VCaP (cell line): ENCODE measurements at regions not wholly inside any gene's neighbourhood (a gene's known extent, or its start where the extent isn't known, plus 50 kb on each side); places are given as distances from the start of the nearest gene placed in this dataset.

ENCODE experiments used
- H3K27ac ChIP-seq: fragments of 450-650 bp; 2 replicates; pipeline ENCODE4 v1.5.1; 2017
- TF ChIP-seq, protein P1 (sequence below): fragments of 450-650 bp; conservative IDR thresholded peaks from 2 replicates; pipeline ENCODE4 v1.5.1; 2017; ENCODE audit warnings: mild to moderate bottlenecking, moderate library complexity

DNA sequence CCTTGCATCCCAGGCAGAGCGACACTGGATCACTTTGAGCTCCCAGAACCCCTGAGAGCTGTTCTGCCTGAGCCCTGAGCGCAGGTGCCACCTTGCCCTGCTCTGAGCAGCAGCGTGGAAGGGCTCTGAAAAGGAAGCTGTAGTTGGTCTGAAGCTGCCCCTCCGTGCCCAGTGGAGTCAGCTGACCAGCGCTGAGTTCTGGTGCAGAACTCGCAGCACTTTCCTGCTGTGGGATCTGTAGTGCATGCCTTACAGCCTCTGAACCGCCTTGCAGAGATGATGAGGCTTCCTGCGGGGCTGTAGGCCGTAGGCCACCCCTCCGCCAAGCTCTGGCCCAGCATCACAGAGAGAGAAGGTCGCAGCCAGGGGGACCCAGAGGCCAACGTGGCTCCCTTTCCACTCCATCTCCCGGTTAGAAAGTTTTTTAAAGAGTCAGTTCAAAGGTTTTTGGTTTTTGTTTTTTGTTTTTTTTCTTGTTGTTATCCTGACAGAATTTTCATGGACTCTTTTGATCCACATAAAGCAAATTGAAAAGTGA lies 158.3 kb upstream of the CST7 start:
- no peak overlapping the region for H3K27ac ChIP-seq
- TF ChIP-seq, protein P1, sequence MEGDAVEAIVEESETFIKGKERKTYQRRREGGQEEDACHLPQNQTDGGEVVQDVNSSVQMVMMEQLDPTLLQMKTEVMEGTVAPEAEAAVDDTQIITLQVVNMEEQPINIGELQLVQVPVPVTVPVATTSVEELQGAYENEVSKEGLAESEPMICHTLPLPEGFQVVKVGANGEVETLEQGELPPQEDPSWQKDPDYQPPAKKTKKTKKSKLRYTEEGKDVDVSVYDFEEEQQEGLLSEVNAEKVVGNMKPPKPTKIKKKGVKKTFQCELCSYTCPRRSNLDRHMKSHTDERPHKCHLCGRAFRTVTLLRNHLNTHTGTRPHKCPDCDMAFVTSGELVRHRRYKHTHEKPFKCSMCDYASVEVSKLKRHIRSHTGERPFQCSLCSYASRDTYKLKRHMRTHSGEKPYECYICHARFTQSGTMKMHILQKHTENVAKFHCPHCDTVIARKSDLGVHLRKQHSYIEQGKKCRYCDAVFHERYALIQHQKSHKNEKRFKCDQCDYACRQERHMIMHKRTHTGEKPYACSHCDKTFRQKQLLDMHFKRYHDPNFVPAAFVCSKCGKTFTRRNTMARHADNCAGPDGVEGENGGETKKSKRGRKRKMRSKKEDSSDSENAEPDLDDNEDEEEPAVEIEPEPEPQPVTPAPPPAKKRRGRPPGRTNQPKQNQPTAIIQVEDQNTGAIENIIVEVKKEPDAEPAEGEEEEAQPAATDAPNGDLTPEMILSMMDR = no peak

DNA sequence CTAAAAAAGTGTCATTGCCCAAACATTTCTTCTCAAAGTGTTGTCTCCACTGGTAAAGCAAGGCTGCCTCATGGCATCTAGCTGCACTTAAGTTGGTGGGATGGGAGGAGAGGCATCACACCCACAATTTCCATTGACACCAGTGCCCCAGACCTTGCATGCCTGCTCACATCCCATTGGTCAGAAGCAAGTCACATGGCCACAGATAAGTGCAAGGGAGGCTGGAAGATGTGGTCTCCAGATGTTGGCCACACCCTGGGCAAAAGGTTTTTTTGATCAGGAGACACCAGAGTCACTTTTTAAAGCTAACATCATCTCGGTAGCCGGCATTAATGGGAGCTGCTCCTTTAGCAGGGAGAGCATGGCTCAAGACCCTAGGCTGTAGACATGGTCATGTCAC lies 157.1 kb upstream of the CST7 start:
- TF ChIP-seq, protein P1 = no peak
- H3K27ac ChIP-seq = no peak overlapping the region

DNA sequence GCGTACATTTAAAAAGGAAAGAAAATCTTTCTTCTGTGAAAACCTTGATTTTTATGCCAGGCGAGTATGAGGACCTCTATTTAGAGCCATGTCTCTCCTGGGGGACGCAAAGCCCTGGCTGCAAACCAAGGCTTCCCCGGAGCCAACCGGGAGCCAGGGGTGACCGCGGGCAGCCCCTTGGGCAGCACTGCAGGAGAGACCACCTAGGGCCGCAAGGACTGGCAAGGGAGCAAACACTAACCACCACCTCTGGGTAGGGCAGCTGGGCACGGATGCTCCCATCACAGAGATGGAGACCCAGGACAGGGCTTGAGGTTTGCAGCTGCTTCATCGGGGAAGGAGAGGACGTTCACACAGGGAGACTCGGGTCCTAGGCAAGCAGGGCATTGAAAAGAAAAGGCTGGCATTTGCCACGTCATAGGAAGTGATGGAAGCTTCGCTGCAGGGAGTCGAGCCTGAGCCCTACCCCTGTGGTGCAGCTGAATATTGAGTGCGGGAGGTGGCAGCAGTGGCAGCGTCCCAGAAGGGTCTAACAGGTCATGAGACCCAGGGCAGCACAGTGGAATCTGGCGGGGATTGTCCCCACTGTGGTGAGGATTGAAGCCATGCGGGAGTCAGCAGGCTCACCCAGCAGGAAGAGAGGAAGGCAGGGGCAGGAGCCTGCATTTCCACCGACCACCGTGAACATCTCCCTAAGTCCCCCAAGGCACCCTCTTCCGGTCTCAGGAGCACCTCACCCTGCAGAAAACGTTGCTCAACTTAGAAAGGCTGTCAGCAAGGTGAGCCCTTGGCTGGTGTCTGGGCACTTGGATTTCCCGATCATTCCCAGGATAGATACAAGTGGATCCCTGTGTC lies 156.2 kb upstream of the CST7 start:
- TF ChIP-seq, protein P1 = no peak
- H3K27ac ChIP-seq = no peak overlapping the region

DNA sequence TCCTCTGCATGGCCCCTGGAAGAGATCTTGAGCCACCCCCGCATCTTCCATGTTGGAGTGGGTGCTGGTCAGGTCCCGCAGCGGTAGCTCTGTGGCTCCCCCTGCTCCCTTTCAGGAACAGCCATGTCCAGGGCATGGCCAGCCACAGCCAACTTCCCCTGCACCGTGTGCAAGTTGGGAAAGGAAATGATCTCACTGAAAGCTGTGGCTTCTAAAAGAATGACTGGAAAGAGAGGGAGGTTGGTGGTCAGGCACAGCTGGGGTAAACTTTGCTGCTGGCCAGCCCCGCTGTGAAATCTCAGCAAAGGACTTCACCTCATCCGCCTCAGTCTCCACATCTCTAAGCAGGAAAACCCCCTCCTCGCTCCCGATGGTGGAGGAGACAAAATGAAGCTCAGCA lies 153.6 kb upstream of the CST7 start:
- H3K27ac ChIP-seq = no peak overlapping the region
- TF ChIP-seq, protein P1 = no peak

DNA sequence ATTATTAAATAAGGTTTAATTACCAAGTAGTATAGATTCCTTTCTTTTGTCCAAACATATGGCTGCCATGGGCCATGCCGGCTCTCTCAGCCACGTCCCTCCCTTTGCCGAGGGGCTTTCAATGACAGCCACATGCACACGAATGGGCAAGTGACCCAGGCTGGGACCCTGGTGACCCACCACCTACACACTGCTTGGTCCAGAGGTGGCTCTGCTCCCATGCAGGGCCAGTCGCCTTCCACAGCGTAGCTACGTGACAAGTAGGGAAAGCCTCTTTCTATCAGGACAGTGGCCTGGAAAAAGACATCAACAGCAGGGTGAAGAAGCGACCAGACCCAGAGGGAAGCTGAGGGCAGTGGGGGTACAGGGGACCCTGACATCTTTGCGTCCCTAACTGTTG lies 152.8 kb upstream of the CST7 start:
- no peak overlapping the region for H3K27ac ChIP-seq

DNA sequence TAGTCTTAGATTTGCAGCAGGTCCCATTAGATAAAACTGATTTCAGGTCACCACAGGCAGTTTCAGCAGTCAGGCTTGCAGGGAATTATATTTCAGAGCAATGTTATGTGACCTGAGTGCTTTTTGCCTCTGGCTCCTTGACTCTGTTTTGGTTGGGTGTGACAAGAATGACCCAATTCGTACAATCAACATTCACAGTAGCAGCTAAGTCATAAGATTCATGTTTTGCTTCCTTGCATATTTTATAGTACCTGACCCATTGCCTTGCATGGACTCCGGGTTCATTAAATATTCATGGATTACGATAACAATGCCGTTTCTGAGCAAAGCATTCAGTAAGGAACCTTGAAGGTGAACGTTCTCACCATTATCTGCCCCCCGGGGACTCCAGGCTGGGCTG lies 152.0 kb upstream of the CST7 start:
- TF ChIP-seq, protein P1 = no peak
- H3K27ac ChIP-seq = no peak overlapping the region

More for the DNA sequence above, 152.8 kb upstream of the CST7 start:
- TF ChIP-seq, protein P1 = no peak

DNA sequence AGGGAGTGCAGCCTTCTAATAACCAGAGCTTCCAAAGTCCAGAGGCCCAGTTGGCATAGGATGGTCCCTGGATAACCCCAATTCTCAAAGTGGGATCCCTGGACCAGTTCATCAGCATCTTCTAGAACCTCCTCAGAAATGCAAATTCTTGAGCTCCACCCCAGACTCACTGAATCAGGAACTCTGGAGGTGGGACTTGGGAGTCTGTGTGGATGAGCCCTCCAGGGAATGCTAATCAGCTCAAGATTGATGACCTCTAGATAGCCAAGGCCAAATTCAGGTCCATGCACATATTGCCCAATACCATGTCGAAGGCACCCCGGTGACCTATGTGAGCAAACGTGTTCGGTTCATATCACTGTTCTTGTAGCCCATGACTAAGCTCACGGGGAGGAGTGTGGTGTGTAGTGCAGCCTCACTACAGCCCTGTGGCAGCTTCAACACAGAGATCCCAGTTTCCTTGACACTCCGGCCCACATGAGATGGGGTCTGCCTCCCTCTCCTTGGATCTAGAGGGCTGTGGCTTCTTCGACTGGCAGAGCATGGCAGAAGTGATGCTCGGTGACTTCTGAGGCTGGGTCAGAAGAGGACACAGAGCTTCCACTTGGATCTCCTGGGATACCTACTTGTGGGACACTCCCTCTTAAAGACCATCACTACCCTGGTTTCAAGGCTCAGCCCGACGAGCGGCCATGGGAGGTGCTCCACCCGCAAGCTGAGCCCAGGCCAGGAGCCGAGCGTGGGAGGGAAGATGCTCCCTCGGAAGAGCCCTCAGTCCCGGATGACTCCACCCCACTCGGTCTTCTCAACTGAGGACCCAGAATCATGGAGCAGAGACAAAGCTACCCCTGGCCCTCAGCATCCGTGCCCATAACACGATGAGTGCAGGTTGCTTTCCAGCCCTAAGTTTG lies 151.1 kb upstream of the CST7 start:
- H3K27ac ChIP-seq = no peak overlapping the region
- TF ChIP-seq, protein P1 = no peak
